ENCODE measurements at regions not wholly inside any gene's neighbourhood (a gene's known extent, or its start where the extent isn't known, plus 50 kb on each side); places are given as distances from the start of the nearest gene placed in this dataset.

DNA sequence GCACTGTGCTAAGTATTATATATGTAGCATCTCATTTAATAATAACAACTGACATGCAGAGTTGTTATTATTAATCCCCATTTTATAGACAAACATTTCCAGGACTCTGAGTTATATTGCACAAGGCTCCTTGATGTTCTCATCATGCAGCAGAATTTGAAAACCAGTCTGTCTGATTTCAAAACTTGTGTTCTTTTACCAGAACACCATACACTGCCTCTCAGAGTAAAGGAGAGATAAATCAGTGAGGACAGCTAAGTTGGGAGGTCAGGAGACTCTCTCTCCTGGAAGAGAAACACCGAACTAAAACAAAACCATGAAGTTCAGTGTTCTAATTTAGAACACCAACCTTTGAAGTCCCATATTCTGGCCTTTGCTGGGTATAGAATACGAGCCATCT lies 92.7 kb upstream of the TNC start:
- no peak overlapping the region for H3K9ac ChIP-seq (ENCODE audit: low read depth, low read length)
- no peaks in the 10 kb centered on the region for H3K36me3 ChIP-seq (ENCODE audit: insufficient read depth, low read length)
- peaks cover 4% of the 10 kb centered on the region for H3K4me1 ChIP-seq (ENCODE audit: insufficient read depth, low read length)
- WGBS, result 84% methylated on average over 2 of the region's 2 CpGs
- no peak overlapping the region for H3K4me3 ChIP-seq (ENCODE audit: low read length)
- H3K27ac ChIP-seq (ENCODE audit: low read depth, low read length), result no peak overlapping the region
- no peaks in the 10 kb centered on the region for H3K27me3 ChIP-seq (ENCODE audit: insufficient read depth, low read length)
- H3K9me3 ChIP-seq (ENCODE audit: insufficient read depth, low read depth, low read length), result no peaks in the 10 kb centered on the region

DNA sequence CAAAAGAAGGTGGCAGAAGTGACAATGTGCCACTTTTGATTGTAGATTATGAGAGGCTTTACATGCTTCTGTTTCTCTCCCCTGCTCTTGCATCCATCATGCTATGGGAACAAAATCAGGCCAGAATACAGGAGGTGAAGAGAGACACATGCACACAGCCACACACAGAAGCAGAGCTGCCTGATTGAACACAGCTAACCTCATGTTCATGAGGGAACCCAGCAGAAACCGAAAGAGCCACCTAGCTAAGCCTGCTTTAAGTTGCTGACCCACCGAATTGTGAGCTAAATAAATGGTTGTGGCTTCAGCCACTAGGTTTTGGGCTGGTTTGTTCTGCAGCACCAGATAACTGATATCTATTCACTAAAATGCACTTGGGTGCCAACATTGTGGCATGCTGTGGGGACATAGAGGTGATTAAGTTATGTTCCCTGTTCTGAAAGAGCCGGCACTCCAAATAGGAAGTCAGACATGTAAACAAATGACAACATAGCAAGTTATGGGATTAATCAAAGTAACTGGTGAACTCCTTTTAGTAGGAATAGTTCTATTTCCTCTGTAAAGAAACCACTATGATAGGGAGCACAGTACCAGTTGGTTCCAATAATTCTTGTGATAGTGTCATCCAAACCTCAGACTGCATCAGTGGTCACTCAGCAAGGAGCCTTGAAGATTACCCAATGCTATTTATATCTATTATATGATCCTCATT lies 93.6 kb upstream of the TNC start:
- no peaks in the 10 kb centered on the region for H3K36me3 ChIP-seq (ENCODE audit: insufficient read depth, low read length)
- H3K27ac ChIP-seq (ENCODE audit: low read depth, low read length), result no peak overlapping the region
- no peaks in the 10 kb centered on the region for H3K27me3 ChIP-seq (ENCODE audit: insufficient read depth, low read length)
- no peak overlapping the region for H3K4me3 ChIP-seq (ENCODE audit: low read length)
- 92% methylated on average over 3 of the region's 3 CpGs for WGBS
- no peak overlapping the region for H3K9ac ChIP-seq (ENCODE audit: low read depth, low read length)
- peaks cover 4% of the 10 kb centered on the region for H3K4me1 ChIP-seq (ENCODE audit: insufficient read depth, low read length)
- H3K9me3 ChIP-seq (ENCODE audit: insufficient read depth, low read depth, low read length), result no peaks in the 10 kb centered on the region

DNA sequence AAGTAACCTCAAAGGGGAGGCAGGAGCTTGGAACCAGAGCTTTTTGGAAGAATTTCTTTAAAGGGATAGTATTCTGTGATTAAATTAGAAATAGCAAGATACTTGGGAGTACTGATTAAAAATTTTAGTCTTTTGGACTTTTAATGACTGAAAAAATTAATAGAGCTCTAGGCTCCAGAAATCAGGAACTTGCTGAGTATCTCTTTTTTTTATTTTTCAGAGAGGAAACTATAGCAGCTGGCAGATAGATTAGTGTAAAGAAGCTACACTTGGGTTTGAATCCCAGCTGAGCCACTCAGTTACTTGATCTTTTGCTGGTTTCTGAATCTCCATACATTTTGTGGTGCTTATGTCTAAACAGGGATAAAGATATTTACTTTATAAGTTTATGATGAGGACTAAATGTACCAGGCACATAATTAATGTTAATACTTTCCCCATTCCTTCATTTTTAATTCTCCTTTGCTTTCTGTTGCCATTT lies 94.2 kb upstream of the TNC start:
- Histone ChIP-seq H3K4me1 (ENCODE audit: insufficient read depth, low read length) (peaks cover 4% of the 10 kb centered on the region), H3K4me3 (ENCODE audit: low read length) (no peak overlapping the region), H3K9me3 (ENCODE audit: insufficient read depth, low read depth, low read length) (no peaks in the 10 kb centered on the region), H3K9ac (ENCODE audit: low read depth, low read length) (no peak overlapping the region), H3K36me3 (ENCODE audit: insufficient read depth, low read length) (no peaks in the 10 kb centered on the region), H3K27ac (ENCODE audit: low read depth, low read length) (no peak overlapping the region), H3K27me3 (ENCODE audit: insufficient read depth, low read length) (no peaks in the 10 kb centered on the region)

DNA sequence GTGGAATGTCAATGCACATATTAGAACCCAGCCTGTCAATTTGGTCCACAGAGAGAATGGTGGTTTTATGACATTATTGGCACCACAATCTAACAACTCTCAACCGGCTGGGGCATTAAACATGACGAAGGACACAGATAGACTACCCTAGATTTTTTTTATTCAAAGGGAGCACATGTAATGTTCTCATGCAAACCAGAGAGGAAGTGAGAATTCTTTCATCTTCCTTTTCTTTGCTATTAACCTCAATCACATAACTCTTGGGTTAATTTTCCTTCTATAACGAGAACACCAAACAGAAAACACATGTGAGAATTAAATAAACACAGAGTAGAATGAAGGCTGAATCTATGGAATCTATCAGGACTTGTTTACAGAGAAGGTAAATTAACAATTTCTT lies 94.9 kb upstream of the TNC start:
- H3K27ac ChIP-seq (ENCODE audit: low read depth, low read length), result no peak overlapping the region
- WGBS, result 92% methylated on average over 3 of the region's 3 CpGs
- H3K9me3 ChIP-seq (ENCODE audit: insufficient read depth, low read depth, low read length), result no peaks in the 10 kb centered on the region
- no peaks in the 10 kb centered on the region for H3K27me3 ChIP-seq (ENCODE audit: insufficient read depth, low read length)
- no peaks in the 10 kb centered on the region for H3K36me3 ChIP-seq (ENCODE audit: insufficient read depth, low read length)
- H3K4me1 ChIP-seq (ENCODE audit: insufficient read depth, low read length), result peaks cover 4% of the 10 kb centered on the region
- no peak overlapping the region for H3K9ac ChIP-seq (ENCODE audit: low read depth, low read length)
- H3K4me3 ChIP-seq (ENCODE audit: low read length), result no peak overlapping the region

DNA sequence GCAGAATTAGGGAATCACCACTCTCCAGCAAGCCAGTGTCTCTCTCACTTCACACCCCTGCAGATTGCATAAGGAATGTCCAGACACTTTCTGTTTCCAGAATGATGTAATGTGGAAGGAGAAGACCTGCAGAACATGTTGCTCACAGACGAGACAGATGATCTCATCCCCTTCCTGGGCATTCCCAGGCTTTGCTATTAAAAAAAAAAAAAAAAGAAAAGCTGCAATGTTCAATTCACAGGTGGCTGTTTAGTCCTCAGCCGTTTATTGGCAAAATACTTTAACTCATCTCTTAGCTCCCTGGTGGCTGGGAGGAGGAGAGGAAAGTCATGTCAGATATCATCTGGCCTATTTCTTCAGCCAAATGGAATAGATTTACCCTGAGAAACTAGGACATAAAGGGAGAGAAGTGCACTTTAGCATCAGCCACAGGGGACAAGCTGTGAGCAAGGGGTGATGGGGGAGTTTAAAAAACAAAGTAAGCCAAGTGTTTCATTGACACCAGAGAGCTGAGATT lies 95.9 kb upstream of the TNC start:
- WGBS, result 64% methylated on average over 1 of the region's 2 CpGs
- H3K4me3 ChIP-seq (ENCODE audit: low read length), result no peak overlapping the region
- H3K36me3 ChIP-seq (ENCODE audit: insufficient read depth, low read length), result no peaks in the 10 kb centered on the region
- no peak overlapping the region for H3K9ac ChIP-seq (ENCODE audit: low read depth, low read length)
- no peaks in the 10 kb centered on the region for H3K27me3 ChIP-seq (ENCODE audit: insufficient read depth, low read length)
- H3K9me3 ChIP-seq (ENCODE audit: insufficient read depth, low read depth, low read length), result no peaks in the 10 kb centered on the region
- no peak overlapping the region for H3K27ac ChIP-seq (ENCODE audit: low read depth, low read length)
- H3K4me1 ChIP-seq (ENCODE audit: insufficient read depth, low read length), result peaks cover 4% of the 10 kb centered on the region

DNA sequence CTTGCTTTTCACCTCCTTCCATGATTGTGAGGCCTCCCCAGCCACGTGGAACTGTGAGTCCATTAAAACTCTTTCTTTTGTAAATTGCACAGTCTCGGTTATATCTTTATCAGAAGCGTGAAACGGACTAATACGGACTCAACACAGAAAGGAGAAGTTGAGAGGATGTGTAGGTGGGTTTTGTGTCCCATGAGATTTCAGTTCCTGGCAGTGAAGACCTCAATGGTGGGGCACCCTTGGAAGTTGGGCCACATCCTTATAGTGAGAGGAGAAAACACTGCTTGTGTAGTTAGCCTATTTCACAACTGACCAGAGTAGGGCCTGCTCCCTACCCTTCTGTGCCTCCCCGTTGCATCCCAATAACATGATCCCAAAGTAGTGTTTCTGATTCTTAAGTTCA lies 98.9 kb upstream of the TNC start:
- no peak overlapping the region for H3K9ac ChIP-seq (ENCODE audit: low read depth, low read length)
- H3K9me3 ChIP-seq (ENCODE audit: insufficient read depth, low read depth, low read length), result no peaks in the 10 kb centered on the region
- H3K36me3 ChIP-seq (ENCODE audit: insufficient read depth, low read length), result no peaks in the 10 kb centered on the region
- no peak overlapping the region for H3K4me3 ChIP-seq (ENCODE audit: low read length)
- whole genome bisulfite sequencing, result 96% methylated on average over 6 of the region's 6 CpGs
- no peak overlapping the region for H3K27ac ChIP-seq (ENCODE audit: low read depth, low read length)
- no peaks in the 10 kb centered on the region for H3K27me3 ChIP-seq (ENCODE audit: insufficient read depth, low read length)
- peaks cover 4% of the 10 kb centered on the region for H3K4me1 ChIP-seq (ENCODE audit: insufficient read depth, low read length)

DNA sequence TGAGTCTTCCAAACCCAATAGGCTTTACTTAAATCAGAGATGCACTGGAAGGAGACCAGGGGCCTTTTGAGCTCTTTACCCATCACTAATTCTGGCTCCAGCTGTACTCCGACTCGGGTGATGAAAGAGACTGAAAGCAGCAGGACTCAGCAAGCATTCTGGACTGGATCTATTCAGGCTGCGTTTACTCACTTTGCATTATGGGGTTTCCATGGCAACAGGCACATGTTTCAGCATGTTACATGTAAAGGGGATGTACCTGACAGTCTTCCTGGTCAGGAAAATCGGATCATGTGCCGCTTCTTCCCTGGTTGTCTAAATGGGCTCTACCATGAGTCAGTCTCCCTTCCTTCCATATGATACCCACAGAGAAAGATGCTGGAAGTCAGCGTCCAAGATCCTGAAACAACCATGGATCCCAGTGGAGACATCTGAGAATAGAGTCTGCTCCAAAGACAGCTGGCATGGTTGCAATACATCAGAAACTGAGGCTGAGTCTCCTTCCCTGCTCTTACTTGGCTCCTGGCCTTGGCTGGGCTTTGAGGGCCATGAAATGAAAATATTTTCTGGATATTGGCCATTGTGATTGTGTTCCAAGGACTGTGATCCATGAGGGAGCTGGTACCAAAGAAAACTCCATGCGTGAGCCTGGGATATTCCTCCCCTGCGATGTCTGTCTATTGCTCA lies 102.5 kb upstream of the TNC start:
- no peaks in the 10 kb centered on the region for H3K27me3 ChIP-seq (ENCODE audit: insufficient read depth, low read length)
- no peak overlapping the region for H3K27ac ChIP-seq (ENCODE audit: low read depth, low read length)
- no peaks in the 10 kb centered on the region for H3K4me1 ChIP-seq (ENCODE audit: insufficient read depth, low read length)
- H3K36me3 ChIP-seq (ENCODE audit: insufficient read depth, low read length), result no peaks in the 10 kb centered on the region
- no peak overlapping the region for H3K4me3 ChIP-seq (ENCODE audit: low read length)
- no peaks in the 10 kb centered on the region for H3K9me3 ChIP-seq (ENCODE audit: insufficient read depth, low read depth, low read length)
- 92% methylated on average over 8 of the region's 8 CpGs for WGBS
- no peak overlapping the region for H3K9ac ChIP-seq (ENCODE audit: low read depth, low read length)

DNA sequence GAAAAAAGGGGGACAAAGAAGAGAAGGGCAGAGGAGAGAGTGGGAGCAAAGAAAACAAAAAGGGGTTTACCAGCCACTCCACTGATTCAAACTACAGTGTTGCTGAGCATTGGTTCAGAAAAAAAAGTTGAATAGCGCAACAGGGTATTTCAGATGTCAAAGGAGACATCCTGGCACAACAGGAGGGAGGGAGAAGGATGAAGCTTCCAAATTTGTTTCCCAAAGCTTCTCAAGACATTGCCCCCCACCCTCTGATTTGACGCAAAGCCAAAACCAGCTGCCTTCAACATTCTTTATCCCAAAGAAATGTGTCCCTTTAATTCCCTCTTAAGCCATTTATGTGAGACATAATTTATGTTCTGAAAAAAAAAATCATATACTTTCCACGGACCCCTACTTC lies 105.5 kb upstream of the TNC start:
- Histone ChIP-seq H3K4me3 (ENCODE audit: low read length) (no peak overlapping the region), H3K9ac (ENCODE audit: low read depth, low read length) (no peak overlapping the region), H3K9me3 (ENCODE audit: insufficient read depth, low read depth, low read length) (no peaks in the 10 kb centered on the region), H3K36me3 (ENCODE audit: insufficient read depth, low read length) (no peaks in the 10 kb centered on the region), H3K4me1 (ENCODE audit: insufficient read depth, low read length) (no peaks in the 10 kb centered on the region), H3K27ac (ENCODE audit: low read depth, low read length) (no peak overlapping the region), H3K27me3 (ENCODE audit: insufficient read depth, low read length) (no peaks in the 10 kb centered on the region)
- 84% methylated on average over 3 of the region's 3 CpGs for WGBS

DNA sequence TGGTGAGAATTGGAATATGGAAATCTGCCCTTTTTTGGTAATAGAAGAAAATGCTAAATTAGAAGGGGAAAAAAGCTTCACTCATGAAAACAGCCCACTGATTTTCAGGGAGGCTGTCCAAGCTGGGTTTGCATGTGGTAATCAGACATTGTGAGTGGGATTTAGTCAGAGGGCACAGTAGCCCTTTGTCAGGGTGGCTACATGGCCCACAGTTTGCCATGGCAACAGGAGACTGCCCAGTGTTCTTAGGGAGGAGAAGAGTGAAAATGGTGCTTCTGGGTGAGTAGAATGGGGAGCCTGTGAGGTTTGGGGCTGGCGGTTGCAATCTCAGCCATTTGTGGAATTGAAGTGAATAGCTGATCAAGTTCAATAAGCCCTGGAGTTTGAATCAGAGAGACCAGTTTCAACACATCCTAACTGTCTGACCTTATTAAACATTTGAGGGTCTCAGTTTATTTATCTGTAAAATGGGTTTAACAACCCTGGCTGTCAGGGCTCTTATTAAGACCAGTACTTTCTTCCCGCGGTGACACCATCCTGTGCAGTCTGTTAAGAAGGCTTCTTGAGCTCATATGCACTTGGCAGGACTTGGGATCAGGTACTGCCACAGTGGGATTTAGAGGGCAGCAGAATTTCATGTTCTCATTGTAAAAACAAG lies 107.6 kb upstream of the TNC start:
- no peaks in the 10 kb centered on the region for H3K36me3 ChIP-seq (ENCODE audit: insufficient read depth, low read length)
- H3K9ac ChIP-seq (ENCODE audit: low read depth, low read length), result no peak overlapping the region
- H3K4me1 ChIP-seq (ENCODE audit: insufficient read depth, low read length), result no peaks in the 10 kb centered on the region
- H3K4me3 ChIP-seq (ENCODE audit: low read length), result no peak overlapping the region
- H3K27me3 ChIP-seq (ENCODE audit: insufficient read depth, low read length), result no peaks in the 10 kb centered on the region
- WGBS, result 94% methylated on average over 3 of the region's 3 CpGs
- no peak overlapping the region for H3K27ac ChIP-seq (ENCODE audit: low read depth, low read length)
- no peaks in the 10 kb centered on the region for H3K9me3 ChIP-seq (ENCODE audit: insufficient read depth, low read depth, low read length)

DNA sequence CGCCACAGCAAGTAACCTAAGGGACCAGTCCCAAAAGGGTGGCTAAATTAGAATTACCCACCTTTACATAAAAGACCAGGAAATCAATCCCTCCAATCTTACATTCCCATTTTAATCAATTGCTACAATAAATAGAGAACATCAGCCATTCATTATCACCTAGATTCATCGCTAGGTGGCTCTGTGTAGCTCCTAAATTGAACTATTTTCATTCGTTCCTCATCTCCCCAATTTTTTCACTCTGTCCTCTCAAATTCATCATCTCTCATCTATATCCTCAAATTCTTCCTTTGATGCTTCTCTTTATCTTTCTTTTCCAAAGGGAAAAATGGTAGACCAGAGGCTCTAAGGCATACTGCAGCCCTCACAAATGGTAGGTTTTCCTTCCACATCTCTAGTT lies 108.2 kb upstream of the TNC start:
- no peaks in the 10 kb centered on the region for H3K4me1 ChIP-seq (ENCODE audit: insufficient read depth, low read length)
- 90% methylated on average over 3 of the region's 3 CpGs for WGBS
- H3K27me3 ChIP-seq (ENCODE audit: insufficient read depth, low read length), result no peaks in the 10 kb centered on the region
- no peak overlapping the region for H3K9ac ChIP-seq (ENCODE audit: low read depth, low read length)
- no peak overlapping the region for H3K4me3 ChIP-seq (ENCODE audit: low read length)
- H3K9me3 ChIP-seq (ENCODE audit: insufficient read depth, low read depth, low read length), result no peaks in the 10 kb centered on the region
- no peak overlapping the region for H3K27ac ChIP-seq (ENCODE audit: low read depth, low read length)
- H3K36me3 ChIP-seq (ENCODE audit: insufficient read depth, low read length), result no peaks in the 10 kb centered on the region

DNA sequence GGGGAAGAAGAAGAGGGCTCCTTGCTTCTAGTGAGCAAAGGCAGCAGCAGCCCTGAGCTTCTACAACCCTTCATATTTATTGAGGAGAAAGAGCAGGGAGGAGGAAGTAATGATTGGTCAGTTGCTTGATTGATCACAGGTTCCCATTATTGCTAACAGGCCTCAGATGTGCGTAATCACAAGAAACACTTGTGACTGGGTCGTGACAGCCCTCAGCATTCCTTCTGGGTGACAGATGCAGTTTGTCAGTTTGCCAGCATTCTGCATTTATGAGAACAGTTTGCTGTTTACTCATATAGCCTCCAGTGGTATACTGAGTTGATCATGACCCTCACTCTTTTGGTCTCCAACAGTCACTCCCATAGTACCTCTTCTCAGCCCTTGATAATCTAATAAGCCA lies 111.5 kb upstream of the TNC start:
- H3K4me1 ChIP-seq (ENCODE audit: insufficient read depth, low read length), result no peaks in the 10 kb centered on the region
- 93% methylated on average over 2 of the region's 2 CpGs for WGBS

More for the DNA sequence above, 111.5 kb upstream of the TNC start:
- H3K9me3 ChIP-seq (ENCODE audit: insufficient read depth, low read depth, low read length), result no peaks in the 10 kb centered on the region
- H3K4me3 ChIP-seq (ENCODE audit: low read length), result no peak overlapping the region
- no peaks in the 10 kb centered on the region for H3K36me3 ChIP-seq (ENCODE audit: insufficient read depth, low read length)
- no peaks in the 10 kb centered on the region for H3K27me3 ChIP-seq (ENCODE audit: insufficient read depth, low read length)
- no peak overlapping the region for H3K9ac ChIP-seq (ENCODE audit: low read depth, low read length)
- H3K27ac ChIP-seq (ENCODE audit: low read depth, low read length), result no peak overlapping the region
